Kidney epithelial cell (primary cell): ENCODE measurements at regions not wholly inside any gene's neighbourhood (a gene's known extent, or its start where the extent isn't known, plus 50 kb on each side); places are given as distances from the start of the nearest gene placed in this dataset.

Experiments
- DNase-seq: peaks from one replicate; pipeline ENCODE4 v3.0.0-alpha.2; 2010; ENCODE audit warnings: low read depth
- H3K27me3 ChIP-seq: 2 replicates; pipeline ENCODE4 v1.6.0; 2011; ENCODE audit warnings: low read length; ENCODE audit not compliant: control insufficient read depth, insufficient read depth
- H3K36me3 ChIP-seq: 2 replicates; pipeline ENCODE4 v1.5.1; 2011; ENCODE audit warnings: low read length; ENCODE audit not compliant: control insufficient read depth, insufficient read depth
- H3K4me3 ChIP-seq: 2 replicates; pipeline ENCODE4 v1.5.1; 2011; ENCODE audit warnings: low read depth, mild to moderate bottlenecking, control low read depth, low read length
- TF ChIP-seq, protein P1 (sequence below): IDR thresholded peaks from 2 replicates; pipeline ENCODE4 v1.5.1; 2011; ENCODE audit warnings: mild to moderate bottlenecking, moderate library complexity, low read length, control low read depth, inconsistent platforms; ENCODE audit not compliant: insufficient read depth, poor library complexity, severe bottlenecking

DNA sequence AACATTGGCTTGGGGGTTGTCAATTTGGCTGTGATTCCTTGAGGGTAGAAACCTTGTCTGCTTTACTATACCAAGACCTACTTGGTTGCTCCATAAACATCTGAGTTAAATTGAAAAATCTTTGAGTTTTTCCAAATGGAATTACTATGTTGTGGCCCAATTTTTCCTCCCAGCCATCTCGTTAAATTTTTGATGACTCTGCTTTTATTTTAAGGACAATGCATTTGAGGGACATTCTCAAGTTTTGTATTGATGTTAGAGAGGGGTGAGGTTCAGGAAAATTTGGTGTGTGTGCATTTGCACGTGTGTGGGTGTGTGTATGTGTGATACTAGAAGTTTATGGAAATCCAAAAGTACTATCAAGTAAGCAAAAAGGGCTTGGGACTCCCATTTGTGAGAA is 491.4 kb upstream of the KLF4 start:
- TF ChIP-seq, protein P1, sequence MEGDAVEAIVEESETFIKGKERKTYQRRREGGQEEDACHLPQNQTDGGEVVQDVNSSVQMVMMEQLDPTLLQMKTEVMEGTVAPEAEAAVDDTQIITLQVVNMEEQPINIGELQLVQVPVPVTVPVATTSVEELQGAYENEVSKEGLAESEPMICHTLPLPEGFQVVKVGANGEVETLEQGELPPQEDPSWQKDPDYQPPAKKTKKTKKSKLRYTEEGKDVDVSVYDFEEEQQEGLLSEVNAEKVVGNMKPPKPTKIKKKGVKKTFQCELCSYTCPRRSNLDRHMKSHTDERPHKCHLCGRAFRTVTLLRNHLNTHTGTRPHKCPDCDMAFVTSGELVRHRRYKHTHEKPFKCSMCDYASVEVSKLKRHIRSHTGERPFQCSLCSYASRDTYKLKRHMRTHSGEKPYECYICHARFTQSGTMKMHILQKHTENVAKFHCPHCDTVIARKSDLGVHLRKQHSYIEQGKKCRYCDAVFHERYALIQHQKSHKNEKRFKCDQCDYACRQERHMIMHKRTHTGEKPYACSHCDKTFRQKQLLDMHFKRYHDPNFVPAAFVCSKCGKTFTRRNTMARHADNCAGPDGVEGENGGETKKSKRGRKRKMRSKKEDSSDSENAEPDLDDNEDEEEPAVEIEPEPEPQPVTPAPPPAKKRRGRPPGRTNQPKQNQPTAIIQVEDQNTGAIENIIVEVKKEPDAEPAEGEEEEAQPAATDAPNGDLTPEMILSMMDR = no peak
- no peak for DNase-seq
- H3K4me3 ChIP-seq = no peak overlapping the region
- no peaks in the 10 kb centered on the region for H3K27me3 ChIP-seq
- H3K36me3 ChIP-seq = no peaks in the 10 kb centered on the region

- TF ChIP-seq, protein P1 = no peak
- no peak for DNase-seq
- Histone ChIP-seq H3K27me3 (no peaks in the 10 kb centered on the region), H3K4me3 (no peak overlapping the region), H3K36me3 (no peaks in the 10 kb centered on the region)
Measured at GRCh38 chr9:107976767-107977166, 487.2 kb upstream of the KLF4 start.

GRCh38 chr9:107975426-107976010 is 485.9 kb upstream of the KLF4 start:
- Histone ChIP-seq H3K36me3 (no peaks in the 10 kb centered on the region), H3K4me3 (no peak overlapping the region), H3K27me3 (no peaks in the 10 kb centered on the region)
- TF ChIP-seq, protein P1 = no peak
- DNase-seq = no peak

DNA sequence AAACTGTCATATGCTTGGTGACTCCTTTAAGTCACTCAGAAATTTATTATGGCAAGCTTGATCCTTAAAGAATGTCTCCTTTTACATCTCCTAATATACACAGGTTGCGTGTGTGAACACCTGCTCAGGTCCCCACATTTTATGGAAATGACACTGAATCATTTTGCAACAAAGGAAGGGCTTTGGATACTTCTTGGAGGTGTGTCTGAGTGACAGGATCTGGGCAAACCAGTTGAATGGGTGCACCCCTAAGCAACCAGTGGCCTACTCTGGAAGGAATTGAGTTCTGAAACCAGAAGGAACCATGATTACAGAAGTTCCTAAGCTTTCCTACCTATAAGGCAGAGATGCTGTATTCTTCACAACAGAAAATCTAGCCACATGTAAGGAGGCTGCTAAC is 483.9 kb upstream of the KLF4 start:
- Histone ChIP-seq H3K36me3 (no peaks in the 10 kb centered on the region), H3K4me3 (no peak overlapping the region), H3K27me3 (no peaks in the 10 kb centered on the region)
- TF ChIP-seq, protein P1 = no peak
- no peak for DNase-seq

DNA sequence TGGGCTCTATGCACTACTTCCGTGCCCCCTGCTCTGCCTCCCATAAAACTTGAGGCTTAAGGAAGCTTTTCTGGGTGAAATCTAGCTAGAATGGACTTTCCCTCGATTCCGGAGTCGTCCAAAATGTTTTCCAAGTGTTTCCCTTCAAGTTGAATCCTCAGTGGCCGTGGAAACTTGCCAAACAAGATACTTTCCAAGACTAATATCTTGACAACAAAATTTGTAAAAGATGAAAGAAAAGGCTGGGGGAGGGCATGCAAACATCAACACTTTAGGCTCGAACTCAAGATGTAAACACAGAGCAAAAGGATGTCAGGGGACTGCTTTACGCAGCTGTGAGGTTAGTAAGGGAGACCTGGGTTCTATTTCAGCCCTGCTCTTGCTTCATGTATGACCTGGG is 482.8 kb upstream of the KLF4 start:
- no peaks in the 10 kb centered on the region for H3K36me3 ChIP-seq
- no peak overlapping the region for H3K4me3 ChIP-seq
- TF ChIP-seq, protein P1 = no peak
- no peak for DNase-seq
- no peaks in the 10 kb centered on the region for H3K27me3 ChIP-seq

GRCh38 chr9:107971241-107971640 is 481.7 kb upstream of the KLF4 start:
- TF ChIP-seq, protein P1 = no peak
- H3K4me3 ChIP-seq = no peak overlapping the region
- H3K27me3 ChIP-seq = no peaks in the 10 kb centered on the region
- no peaks in the 10 kb centered on the region for H3K36me3 ChIP-seq
- no peak for DNase-seq
